GM13977 (cell line): ENCODE measurements at regions not wholly inside any gene's neighbourhood (a gene's known extent, or its start where the extent isn't known, plus 50 kb on each side); places are given as distances from the start of the nearest gene placed in this dataset.

ENCODE experiments used
- DNase-seq: peaks from one replicate; pipeline ENCODE4 v3.0.0; 2012; ENCODE audit warnings: low spot score
- in situ Hi-C: fragments of 300-500 bp; cut with MboI; formaldehyde crosslinking; loops from one replicate; pipeline ENCODE4 v1.12.0; 2022; ENCODE audit warnings: low sequenced_read_pairs, low pct_unique_long_range_greater_than_20kb, mixed read lengths, inconsistent platforms; ENCODE audit not compliant: unreplicated experiment
- TF ChIP-seq, protein P1 (sequence below): IDR thresholded peaks from 2 replicates; pipeline ENCODE4 v1.5.1; 2012; ENCODE audit warnings: mild to moderate bottlenecking, control low read depth; ENCODE audit not compliant: insufficient read depth; ENCODE audit errors: extremely low read depth, missing control alignments

DNA sequence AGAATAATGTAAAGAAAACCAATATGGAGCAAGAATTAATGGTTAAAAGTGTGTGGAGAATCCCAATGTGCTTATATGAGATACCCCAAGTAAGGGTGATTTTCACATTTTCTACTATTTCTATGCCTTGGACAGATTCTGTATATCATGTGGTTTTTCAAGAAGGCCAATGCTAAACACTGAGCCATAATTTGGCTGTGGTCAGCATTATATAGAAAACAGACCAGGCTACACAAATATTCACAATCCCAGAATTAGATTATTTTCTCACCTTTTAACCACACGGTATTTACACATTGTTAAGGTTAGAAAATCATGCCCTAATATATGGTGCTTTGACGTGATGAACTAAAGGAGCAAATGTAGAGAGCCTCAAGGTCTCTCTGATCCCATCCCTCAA is 277.4 kb upstream of the LRATD1 start:
- in situ Hi-C loops: no loop called here
- TF ChIP-seq, protein P1, sequence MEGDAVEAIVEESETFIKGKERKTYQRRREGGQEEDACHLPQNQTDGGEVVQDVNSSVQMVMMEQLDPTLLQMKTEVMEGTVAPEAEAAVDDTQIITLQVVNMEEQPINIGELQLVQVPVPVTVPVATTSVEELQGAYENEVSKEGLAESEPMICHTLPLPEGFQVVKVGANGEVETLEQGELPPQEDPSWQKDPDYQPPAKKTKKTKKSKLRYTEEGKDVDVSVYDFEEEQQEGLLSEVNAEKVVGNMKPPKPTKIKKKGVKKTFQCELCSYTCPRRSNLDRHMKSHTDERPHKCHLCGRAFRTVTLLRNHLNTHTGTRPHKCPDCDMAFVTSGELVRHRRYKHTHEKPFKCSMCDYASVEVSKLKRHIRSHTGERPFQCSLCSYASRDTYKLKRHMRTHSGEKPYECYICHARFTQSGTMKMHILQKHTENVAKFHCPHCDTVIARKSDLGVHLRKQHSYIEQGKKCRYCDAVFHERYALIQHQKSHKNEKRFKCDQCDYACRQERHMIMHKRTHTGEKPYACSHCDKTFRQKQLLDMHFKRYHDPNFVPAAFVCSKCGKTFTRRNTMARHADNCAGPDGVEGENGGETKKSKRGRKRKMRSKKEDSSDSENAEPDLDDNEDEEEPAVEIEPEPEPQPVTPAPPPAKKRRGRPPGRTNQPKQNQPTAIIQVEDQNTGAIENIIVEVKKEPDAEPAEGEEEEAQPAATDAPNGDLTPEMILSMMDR: no peak
- DNase-seq: no peak

DNA sequence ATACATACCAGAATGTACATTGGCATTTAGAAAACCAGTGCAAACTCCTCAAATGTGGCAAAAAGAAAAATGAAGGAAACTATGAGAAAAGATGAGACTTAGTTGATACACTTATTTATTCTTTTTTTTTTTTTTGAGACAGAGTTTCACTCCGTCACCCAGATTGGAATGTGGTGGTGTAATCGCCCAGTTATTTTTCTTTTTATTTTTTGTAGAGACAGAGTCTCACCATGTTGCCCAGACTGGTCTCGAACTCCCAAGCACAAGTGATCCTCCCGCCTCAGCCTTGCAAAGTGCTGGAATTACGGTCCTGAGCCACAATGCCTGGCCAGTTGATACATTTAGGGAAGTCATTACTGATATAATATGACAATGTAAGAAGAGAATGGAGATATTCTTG is 274.2 kb upstream of the LRATD1 start:
- TF ChIP-seq, protein P1: no peak
- in situ Hi-C loops: no loop called here
- DNase-seq: no peak

DNA sequence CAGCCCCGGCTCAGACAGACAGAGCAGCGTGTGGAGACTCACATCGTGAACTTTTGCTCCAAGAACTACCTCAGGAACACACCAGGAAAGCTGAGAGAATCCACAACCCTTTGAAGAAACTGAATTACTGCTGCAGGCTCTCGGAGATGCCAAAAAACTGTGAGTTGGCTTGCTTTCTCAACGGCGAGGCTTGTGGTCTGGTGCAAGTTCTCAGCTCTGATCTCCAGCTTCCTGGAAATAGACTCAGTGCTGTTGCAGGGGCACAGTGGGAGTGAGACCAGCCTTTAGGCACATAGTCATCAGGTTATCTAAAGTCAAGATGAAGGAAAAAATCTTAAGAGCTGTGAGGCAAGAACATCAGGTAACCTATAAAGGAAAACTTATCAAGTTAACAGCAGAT is 273.7 kb upstream of the LRATD1 start:
- TF ChIP-seq, protein P1: no peak
- in situ Hi-C loops: no loop called here
- no peak for DNase-seq

DNA sequence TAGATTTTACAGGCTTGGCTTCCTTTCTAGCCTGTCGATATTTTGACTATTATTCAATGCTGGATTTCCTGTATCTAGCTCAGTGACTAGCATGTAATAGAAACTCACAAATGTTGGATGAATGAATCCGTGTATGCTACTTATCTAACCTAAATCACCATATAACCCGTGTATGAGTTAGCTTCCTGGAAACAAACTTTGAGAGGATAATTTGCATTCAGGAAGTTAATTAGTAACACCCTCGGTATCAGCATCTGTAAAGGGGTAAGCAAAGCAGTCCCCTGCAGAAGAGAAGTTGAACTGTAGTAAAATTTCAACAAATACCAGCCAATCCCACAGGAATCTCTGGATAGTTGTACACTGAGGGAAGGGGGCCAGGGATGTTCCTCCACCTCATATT is 269.4 kb upstream of the LRATD1 start:
- in situ Hi-C loops: no loop called here
- TF ChIP-seq, protein P1: no peak
- no peak for DNase-seq

DNA sequence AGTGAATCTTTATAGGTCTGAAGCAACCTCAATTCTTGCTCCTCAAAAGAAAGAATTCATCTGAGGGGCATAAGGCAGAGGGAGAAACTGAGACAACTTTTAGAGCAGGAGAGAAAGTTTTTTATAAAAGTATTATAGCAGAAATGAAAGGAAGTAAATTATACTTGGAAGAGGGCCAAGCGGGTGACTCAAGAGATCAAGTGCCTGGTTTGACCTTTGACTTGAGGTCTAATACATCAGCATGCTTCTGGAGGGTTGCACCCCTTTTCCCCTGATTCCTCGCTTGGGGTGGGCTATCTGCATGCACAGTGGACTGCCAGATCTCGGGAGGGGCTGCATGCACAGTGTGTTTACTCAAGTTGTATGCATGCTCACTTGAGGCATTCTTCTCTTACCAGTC is 268.5 kb upstream of the LRATD1 start:
- no peak for DNase-seq
- TF ChIP-seq, protein P1: no peak
- in situ Hi-C loops: no loop called here

DNA sequence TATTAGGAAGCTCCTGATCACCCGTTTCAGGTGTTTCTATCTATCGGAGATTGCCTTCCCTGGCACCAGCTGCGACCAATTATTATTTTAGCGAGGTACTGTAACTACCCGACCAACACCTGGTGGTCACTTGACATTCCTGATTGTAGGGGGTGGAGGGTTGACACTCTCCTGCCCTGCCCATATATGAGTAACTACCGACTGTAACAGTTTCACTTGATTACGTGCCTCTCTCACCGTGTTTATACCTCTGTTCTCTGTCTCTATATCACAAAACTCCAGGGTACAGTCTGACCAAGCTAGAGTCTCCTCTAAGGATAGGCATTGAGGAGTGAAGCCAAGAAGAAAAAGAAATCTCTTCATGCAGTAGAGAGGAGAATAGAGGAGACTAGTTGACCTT is 268.0 kb upstream of the LRATD1 start:
- in situ Hi-C loops: no loop called here
- TF ChIP-seq, protein P1: no peak
- no peak for DNase-seq

DNA sequence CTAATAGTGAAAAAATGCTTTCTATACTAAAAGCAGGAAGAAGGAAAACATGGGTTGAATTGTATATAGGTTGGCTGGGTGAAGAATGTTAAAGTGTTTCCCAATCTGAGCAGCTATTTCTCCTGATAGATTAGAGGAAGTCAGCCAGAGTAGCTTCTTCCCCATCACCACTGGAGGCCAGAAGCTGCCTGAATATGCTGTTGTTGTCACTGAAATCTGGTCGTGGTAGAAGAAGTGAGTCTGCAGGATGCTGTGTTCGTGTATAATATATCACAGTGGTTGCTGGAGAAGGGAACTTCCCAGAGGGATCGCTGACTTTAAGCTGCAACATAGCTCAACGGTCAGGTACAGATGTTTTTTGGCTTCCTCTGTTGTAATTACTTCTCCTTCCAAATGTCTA is 247.5 kb upstream of the LRATD1 start:
- in situ Hi-C loops: no loop called here
- TF ChIP-seq, protein P1: peak; percentile 23
- DNase-seq: no peak
